C1 segment of cervical spinal cord (tissue), 14 donors: ENCODE measurements at regions not wholly inside any gene's neighbourhood (a gene's known extent, or its start where the extent isn't known, plus 50 kb on each side); places are given as distances from the start of the nearest gene placed in this dataset.

ENCODE experiments used
- DNase-seq, 14 donors: peaks; one replicate each; lab custom pipeline; 2025; lab: John Stamatoyannopoulos, UW

- no peak for DNase-seq
These were observed 113.0 kb upstream of the MSX1 start for GRCh38 chr4:4746444-4746843.

GRCh38 chr4:4740071-4740470, 119.4 kb upstream of the MSX1 start:
- DNase-seq = no peak

- DNase-seq = peak in 1 of 14 donors; percentile 10
These were observed 123.6 kb upstream of the MSX1 start for GRCh38 chr4:4735870-4736269.

GRCh38 chr4:4735136-4735750, 124.2 kb upstream of the MSX1 start:
- no peak for DNase-seq

GRCh38 chr4:4734425-4734824, 125.0 kb upstream of the MSX1 start:
- DNase-seq = no peak

- DNase-seq = no peak
These were observed 125.8 kb upstream of the MSX1 start for GRCh38 chr4:4733663-4734062.

GRCh38 chr4:4730249-4730648, 129.2 kb upstream of the MSX1 start:
- DNase-seq = no peak

GRCh38 chr4:4729206-4729605, 130.3 kb upstream of the MSX1 start:
- DNase-seq = no peak

- DNase-seq = no peak
These were observed 131.9 kb upstream of the MSX1 start for GRCh38 chr4:4727536-4727935.

- no peak for DNase-seq
These were observed 133.4 kb upstream of the MSX1 start for GRCh38 chr4:4726051-4726450.

GRCh38 chr4:4724321-4724720, 135.1 kb upstream of the MSX1 start:
- no peak for DNase-seq

GRCh38 chr4:4721636-4722035, 137.8 kb upstream of the MSX1 start:
- DNase-seq = no peak

- no peak for DNase-seq
These were observed 138.8 kb upstream of the MSX1 start for GRCh38 chr4:4720646-4721045.

- DNase-seq = no peak
These were observed 140.0 kb upstream of the MSX1 start for GRCh38 chr4:4719436-4719835.

GRCh38 chr4:4717692-4718091, 141.8 kb upstream of the MSX1 start:
- no peak for DNase-seq

GRCh38 chr4:4714331-4714730, 145.1 kb upstream of the MSX1 start:
- DNase-seq = no peak

- no peak for DNase-seq
These were observed 146.5 kb upstream of the MSX1 start for GRCh38 chr4:4712800-4713528.

- DNase-seq = no peak
These were observed 147.6 kb upstream of the MSX1 start for GRCh38 chr4:4711902-4712301.

GRCh38 chr4:4709736-4710135, 149.7 kb upstream of the MSX1 start:
- no peak for DNase-seq

GRCh38 chr4:4704267-4704666, 155.2 kb upstream of the MSX1 start:
- DNase-seq = no peak

GRCh38 chr4:4697584-4697983, 155.7 kb upstream of the STX18 start:
- no peak for DNase-seq

- DNase-seq = no peak
These were observed 154.7 kb upstream of the STX18 start for GRCh38 chr4:4696530-4696929.

GRCh38 chr4:4695497-4695896, 153.6 kb upstream of the STX18 start:
- no peak for DNase-seq

- no peak for DNase-seq
These were observed 153.0 kb upstream of the STX18 start for GRCh38 chr4:4694827-4695226.
